ENCODE measurements at regions not wholly inside any gene's neighbourhood (a gene's known extent, or its start where the extent isn't known, plus 50 kb on each side); places are given as distances from the start of the nearest gene placed in this dataset.

- no peak for TF ChIP-seq CTCF (IDR thresholded peaks at IDR 0.05)
- TF ChIP-seq EZH2 (IDR thresholded peaks at IDR 0.05) = no peak
- TF ChIP-seq EZH2phosphoT487 (IDR thresholded peaks at IDR 0.05) = no peak
These were observed 153.5 kb upstream of the OR13F1 start for GRCh38 chr9:104350541-104350940.
